ENCODE measurements at regions not wholly inside any gene's neighbourhood (a gene's known extent, or its start where the extent isn't known, plus 50 kb on each side); places are given as distances from the start of the nearest gene placed in this dataset.

GRCh38 chrX:148134578-148134977 lies 153.4 kb downstream of the FMR1NB start:
- Histone ChIP-seq H3K27ac (no peak overlapping the region), H3K4me1 (ENCODE audit: control insufficient read depth in 1 of 2, insufficient read depth in 1 of 2, low read depth in 1 of 2, low read length in 1 of 2) (no peaks in the 10 kb centered on the region), H3K4me3 (ENCODE audit: low read depth in 1 of 2, low read length in 1 of 2) (no peak overlapping the region), H3K9me3 (no peaks in the 10 kb centered on the region), H3K36me3 (no peaks in the 10 kb centered on the region), H3K27me3 (no peaks in the 10 kb centered on the region)
- TF ChIP-seq CTCF (IDR thresholded peaks at IDR 0.05), result no peak

DNA sequence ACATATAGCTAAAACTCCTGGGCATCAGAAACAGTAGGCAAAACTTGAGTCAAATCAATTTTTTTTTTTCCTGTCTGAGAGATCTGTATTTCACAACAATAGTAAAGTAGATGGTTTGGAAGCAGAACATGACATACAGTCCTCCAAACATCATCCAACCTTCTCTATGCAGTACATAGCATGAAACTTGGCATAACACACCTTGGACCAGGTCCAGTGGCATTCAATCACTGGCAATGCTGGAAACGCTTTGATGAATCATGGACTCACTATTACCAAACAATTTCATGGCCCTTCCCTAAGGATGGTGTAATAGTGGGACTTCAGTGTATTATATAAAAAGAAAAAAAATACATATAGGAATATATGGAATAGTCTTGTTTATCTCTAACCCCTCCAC lies 154.6 kb downstream of the FMR1NB start:
- Histone ChIP-seq H3K4me1 (ENCODE audit: control insufficient read depth in 1 of 2, insufficient read depth in 1 of 2, low read depth in 1 of 2, low read length in 1 of 2) (no peaks in the 10 kb centered on the region), H3K9me3 (no peaks in the 10 kb centered on the region), H3K4me3 (ENCODE audit: low read depth in 1 of 2, low read length in 1 of 2) (no peak overlapping the region), H3K36me3 (no peaks in the 10 kb centered on the region), H3K27ac (no peak overlapping the region), H3K27me3 (no peaks in the 10 kb centered on the region)
- no peak for TF ChIP-seq CTCF (IDR thresholded peaks at IDR 0.05)

DNA sequence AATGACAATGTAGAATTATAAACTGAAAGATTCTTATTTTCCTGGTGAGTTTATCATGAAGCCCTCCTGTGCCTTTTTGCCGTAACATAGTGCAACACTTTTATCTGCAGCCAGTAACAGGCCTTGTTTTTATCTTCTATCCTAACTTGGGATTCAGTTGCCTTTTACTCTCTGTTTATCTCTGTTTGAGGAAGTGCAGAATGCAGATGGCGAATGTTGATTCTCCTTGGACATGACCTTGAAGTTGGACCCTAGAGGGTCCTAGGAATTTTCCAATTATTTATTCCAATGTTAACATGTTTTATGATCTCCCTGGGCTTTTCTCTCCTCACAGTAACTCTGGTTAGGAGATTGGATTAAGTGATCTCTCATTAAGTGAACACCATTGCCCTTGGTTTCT lies 165.0 kb downstream of the FMR1NB start:
- no peaks in the 10 kb centered on the region for H3K9me3 ChIP-seq
- peaks cover 0 to 8% of the 10 kb centered on the region in 2 experiments for H3K4me1 ChIP-seq (ENCODE audit: control insufficient read depth in 1 of 2, insufficient read depth in 1 of 2, low read depth in 1 of 2, low read length in 1 of 2)
- no peak overlapping the region for H3K4me3 ChIP-seq (ENCODE audit: low read depth in 1 of 2, low read length in 1 of 2)
- no peak for TF ChIP-seq CTCF (IDR thresholded peaks at IDR 0.05)
- H3K27me3 ChIP-seq, result no peaks in the 10 kb centered on the region
- no peaks in the 10 kb centered on the region for H3K36me3 ChIP-seq
- no peak overlapping the region for H3K27ac ChIP-seq

GRCh38 chrX:148156986-148157385 lies 175.8 kb downstream of the FMR1NB start:
- no peaks in the 10 kb centered on the region for H3K27me3 ChIP-seq
- no peaks in the 10 kb centered on the region for H3K4me1 ChIP-seq (ENCODE audit: control insufficient read depth in 1 of 2, insufficient read depth in 1 of 2, low read depth in 1 of 2, low read length in 1 of 2)
- H3K4me3 ChIP-seq (ENCODE audit: low read depth in 1 of 2, low read length in 1 of 2), result no peak overlapping the region
- no peaks in the 10 kb centered on the region for H3K36me3 ChIP-seq
- no peak for TF ChIP-seq CTCF (IDR thresholded peaks at IDR 0.05)
- H3K27ac ChIP-seq, result no peak overlapping the region
- no peaks in the 10 kb centered on the region for H3K9me3 ChIP-seq

DNA sequence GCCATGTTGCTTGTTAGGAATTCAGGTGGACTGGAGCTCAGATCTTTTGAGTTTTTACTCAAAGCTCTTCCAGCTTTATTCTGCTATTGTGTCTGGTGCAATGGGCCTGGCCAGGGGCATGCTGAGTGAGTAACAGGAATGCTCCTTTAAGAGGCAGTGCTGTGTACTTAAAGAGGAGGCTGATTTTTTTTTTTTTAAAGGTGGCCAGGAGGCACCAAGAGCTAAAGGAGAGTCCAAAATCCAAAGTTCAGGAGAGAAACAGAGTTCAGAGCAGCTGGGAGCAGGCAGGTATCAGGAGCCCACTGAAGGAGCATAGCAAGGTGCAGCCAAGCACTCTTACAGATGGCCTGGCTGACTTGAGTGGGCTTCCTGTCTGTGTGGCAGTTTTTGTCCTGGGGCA lies 178.7 kb downstream of the FMR1NB start:
- H3K4me1 ChIP-seq (ENCODE audit: control insufficient read depth in 1 of 2, insufficient read depth in 1 of 2, low read depth in 1 of 2, low read length in 1 of 2), result no peaks in the 10 kb centered on the region
- H3K36me3 ChIP-seq, result no peaks in the 10 kb centered on the region
- H3K4me3 ChIP-seq (ENCODE audit: low read depth in 1 of 2, low read length in 1 of 2), result no peak overlapping the region
- H3K9me3 ChIP-seq, result no peaks in the 10 kb centered on the region
- TF ChIP-seq CTCF (IDR thresholded peaks at IDR 0.05), result no peak
- no peaks in the 10 kb centered on the region for H3K27me3 ChIP-seq
- no peak overlapping the region for H3K27ac ChIP-seq

DNA sequence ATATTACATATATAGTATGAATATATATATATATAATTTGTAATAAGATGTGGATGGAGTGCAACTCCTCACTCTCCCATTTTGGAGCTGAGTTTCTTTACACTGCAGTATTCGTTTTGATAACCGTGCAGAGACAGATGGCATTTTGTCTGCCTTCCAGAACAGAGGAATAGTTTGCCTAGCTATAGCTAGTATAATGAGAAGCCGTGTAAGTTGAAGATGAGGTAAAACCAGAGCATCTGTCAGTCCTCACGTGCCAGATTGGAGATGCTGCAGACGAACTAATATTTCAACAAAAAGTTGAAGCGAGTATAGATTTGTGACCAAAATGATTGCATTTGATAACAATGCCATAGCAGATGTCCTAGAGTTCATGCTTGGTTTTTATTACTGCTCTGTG lies 180.6 kb downstream of the FMR1NB start:
- no peak overlapping the region for H3K27ac ChIP-seq
- no peak overlapping the region for H3K4me3 ChIP-seq (ENCODE audit: low read depth in 1 of 2, low read length in 1 of 2)
- no peak for TF ChIP-seq CTCF (IDR thresholded peaks at IDR 0.05)
- no peaks in the 10 kb centered on the region for H3K36me3 ChIP-seq
- H3K4me1 ChIP-seq (ENCODE audit: control insufficient read depth in 1 of 2, insufficient read depth in 1 of 2, low read depth in 1 of 2, low read length in 1 of 2), result no peaks in the 10 kb centered on the region
- no peaks in the 10 kb centered on the region for H3K27me3 ChIP-seq
- H3K9me3 ChIP-seq, result no peaks in the 10 kb centered on the region
